ENCODE measurements at regions not wholly inside any gene's neighbourhood (a gene's known extent, or its start where the extent isn't known, plus 50 kb on each side); places are given as distances from the start of the nearest gene placed in this dataset.

DNA sequence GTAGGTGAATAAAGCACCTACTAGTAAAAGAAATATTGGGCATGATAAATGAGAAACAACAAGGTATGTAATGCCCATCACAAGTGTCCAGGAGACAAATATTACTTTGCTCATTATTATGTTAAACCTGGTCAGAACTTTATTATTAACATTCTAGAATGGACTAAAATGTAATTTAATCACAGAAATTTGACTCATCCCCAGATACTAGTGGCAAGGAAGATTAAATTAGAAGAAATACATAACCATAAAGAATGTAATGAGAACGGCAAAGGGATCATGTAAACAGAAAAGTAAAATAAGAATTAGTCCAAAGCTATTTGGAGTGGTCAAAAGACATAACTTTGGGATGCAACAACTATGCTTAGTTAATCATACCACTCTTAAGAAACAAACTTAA lies 71.2 kb upstream of the STAC start:
- no peaks in the 10 kb centered on the region for H3K27me3 ChIP-seq (ENCODE audit: control insufficient read depth in 2 of 2, insufficient read depth in 2 of 2, low read length in 2 of 2)
- no peak overlapping the region for H3K4me2 ChIP-seq (ENCODE audit: insufficient read depth, low read length)
- no peaks in the 10 kb centered on the region for H3K79me2 ChIP-seq (ENCODE audit: control insufficient read depth, insufficient read depth, low read length)
- CTCF ChIA-PET, result no interaction called here
- no peak for DNase-seq (ENCODE audit: low read depth, low spot score)
- H3K9ac ChIP-seq (replicated peaks; ENCODE audit: extremely low read depth, insufficient read depth, low read length), result no peak overlapping the region
- no peaks in the 10 kb centered on the region for H3K36me3 ChIP-seq (ENCODE audit: control insufficient read depth in 2 of 2, extremely low read depth in 1 of 2, insufficient read depth in 2 of 2, low read length in 2 of 2)
- H3K9me1 ChIP-seq (replicated peaks; ENCODE audit: control insufficient read depth, extremely low read depth, insufficient read depth, low read length), result no peaks in the 10 kb centered on the region
- no peaks in the 10 kb centered on the region for H3K4me1 ChIP-seq (ENCODE audit: control insufficient read depth, extremely low read depth, insufficient read depth, low read length)
- dilution Hi-C loops (cut with MboI; ENCODE audit: extremely low pct_ligation_motif_present, low sequenced_read_pairs) (no loop called here), intact Hi-C loops (cut with micrococcal nuclease) (no loop called here)
- no peak for TF ChIP-seq JUN (IDR thresholded peaks at IDR 0.05; ENCODE audit: borderline replicate concordance, insufficient read depth, insufficient read length, low read depth)
- no peak for TF ChIP-seq EZH2 (IDR thresholded peaks at IDR 0.05; ENCODE audit: borderline replicate concordance, low read depth, low read length, severe bottlenecking)
- TF ChIP-seq POLR2A (IDR thresholded peaks at IDR 0.05; ENCODE audit: low read depth, low read length), result no peak
- TF ChIP-seq MYC (IDR thresholded peaks at IDR 0.05; ENCODE audit: low read depth, low read length), result no peak
- TF ChIP-seq MAX (IDR thresholded peaks at IDR 0.05; ENCODE audit: insufficient read depth, insufficient read length), result no peak
- no peak for TF ChIP-seq POLR2AphosphoS5 (IDR thresholded peaks at IDR 0.05; ENCODE audit: insufficient read depth, low read depth, low read length)
- TF ChIP-seq GATA2 (IDR thresholded peaks at IDR 0.05; ENCODE audit: insufficient read depth, insufficient read length, low read depth, low read length), result no peak
- no peak for TF ChIP-seq FOS (IDR thresholded peaks at IDR 0.05; ENCODE audit: borderline replicate concordance, insufficient read depth, low read length)
- TF ChIP-seq CTCF (IDR thresholded peaks at IDR 0.05; ENCODE audit: extremely low read depth in 1 of 2, insufficient read depth in 1 of 2, low read depth in 1 of 2, low read length in 2 of 2), result no peak
- POLR2A ChIA-PET, result no interaction called here
- no TSS peak for BruUV-seq (replicated peaks)
- no peak overlapping the region for H3K4me3 ChIP-seq (replicated peaks in 1 of 3; ENCODE audit: insufficient read depth in 1 of 3, low read depth in 1 of 3, low read length in 3 of 3)
- H2AFZ ChIP-seq (ENCODE audit: low read depth, low read length), result no peak overlapping the region
- no peak for FAIRE-seq
- no peaks in the 10 kb centered on the region for H4K20me1 ChIP-seq (replicated peaks; ENCODE audit: control insufficient read depth, extremely low read depth, insufficient read depth, low read length)
- no peaks in the 10 kb centered on the region for H3K9me3 ChIP-seq (replicated peaks; ENCODE audit: control insufficient read depth, insufficient read depth, low read length)
- H3K27ac ChIP-seq (ENCODE audit: insufficient read depth, low read depth, low read length), result no peak overlapping the region
